Bronchial epithelial cell (primary cell): ENCODE measurements at regions not wholly inside any gene's neighbourhood (a gene's known extent, or its start where the extent isn't known, plus 50 kb on each side); places are given as distances from the start of the nearest gene placed in this dataset.

Source experiments
- DNase-seq: peaks from one replicate; pipeline ENCODE4 v3.0.0-alpha.2; 2010; ENCODE audit warnings: low read depth
- FAIRE-seq: peaks from 2 replicates; lab custom pipeline; 2011; peaks lifted over from hg19 to GRCh38; lab: Jason Lieb, UNC
- H3K27me3 ChIP-seq: 2 replicates; pipeline ENCODE4 v1.5.1; 2011; ENCODE audit warnings: low read length; ENCODE audit not compliant: control insufficient read depth, insufficient read depth
- H3K36me3 ChIP-seq: 2 replicates; pipeline ENCODE4 v1.5.1; 2011; ENCODE audit warnings: low read length; ENCODE audit not compliant: control insufficient read depth, insufficient read depth
- H3K4me3 ChIP-seq: 2 replicates; pipeline ENCODE4 v1.5.1; 2011; ENCODE audit warnings: mild to moderate bottlenecking, low read depth, low read length, control low read depth
- CTCF ChIP-seq: IDR thresholded peaks from 2 replicates; pipeline ENCODE4 v1.5.1; 2011; ENCODE audit warnings: mild to moderate bottlenecking, moderate library complexity, low read length, control low read depth, inconsistent platforms; ENCODE audit not compliant: insufficient read depth, severe bottlenecking

GRCh38 chr2:150601280-150602038 lies 114.0 kb upstream of the RND3 start:
- DNase-seq (no peak), FAIRE-seq (no peak)
- Histone ChIP-seq H3K27me3 (no peaks in the 10 kb centered on the region), H3K4me3 (no peak overlapping the region), H3K36me3 (no peaks in the 10 kb centered on the region)
- no peak for TF ChIP-seq CTCF

GRCh38 chr2:150599889-150600288 lies 112.4 kb upstream of the RND3 start:
- H3K4me3 ChIP-seq = no peak overlapping the region
- no peaks in the 10 kb centered on the region for H3K36me3 ChIP-seq
- no peaks in the 10 kb centered on the region for H3K27me3 ChIP-seq
- no peak for TF ChIP-seq CTCF
- FAIRE-seq (no peak), DNase-seq (no peak)

DNA sequence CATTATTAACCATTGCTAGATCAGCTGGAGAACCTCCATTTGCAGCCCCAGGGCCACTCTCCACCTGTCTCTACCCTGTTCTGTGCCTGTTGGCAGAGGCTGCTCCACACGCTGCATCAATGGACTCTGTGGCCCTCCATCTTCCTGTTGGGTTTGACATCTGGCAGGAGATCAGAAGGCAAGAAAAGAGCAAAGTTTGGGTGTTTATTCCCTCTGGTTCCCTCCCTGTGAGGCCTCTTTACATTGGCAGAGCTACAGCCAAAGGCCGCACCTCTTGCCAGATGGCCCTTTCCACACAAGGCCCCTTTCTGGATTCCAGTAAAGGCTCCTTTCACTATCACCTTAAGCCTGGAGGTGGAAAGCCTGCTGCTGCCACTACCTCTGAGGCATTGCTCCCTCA lies 110.9 kb upstream of the RND3 start:
- H3K4me3 ChIP-seq = no peak overlapping the region
- FAIRE-seq (no peak), DNase-seq (no peak)
- H3K36me3 ChIP-seq = no peaks in the 10 kb centered on the region
- TF ChIP-seq CTCF = no peak
- H3K27me3 ChIP-seq = no peaks in the 10 kb centered on the region

DNA sequence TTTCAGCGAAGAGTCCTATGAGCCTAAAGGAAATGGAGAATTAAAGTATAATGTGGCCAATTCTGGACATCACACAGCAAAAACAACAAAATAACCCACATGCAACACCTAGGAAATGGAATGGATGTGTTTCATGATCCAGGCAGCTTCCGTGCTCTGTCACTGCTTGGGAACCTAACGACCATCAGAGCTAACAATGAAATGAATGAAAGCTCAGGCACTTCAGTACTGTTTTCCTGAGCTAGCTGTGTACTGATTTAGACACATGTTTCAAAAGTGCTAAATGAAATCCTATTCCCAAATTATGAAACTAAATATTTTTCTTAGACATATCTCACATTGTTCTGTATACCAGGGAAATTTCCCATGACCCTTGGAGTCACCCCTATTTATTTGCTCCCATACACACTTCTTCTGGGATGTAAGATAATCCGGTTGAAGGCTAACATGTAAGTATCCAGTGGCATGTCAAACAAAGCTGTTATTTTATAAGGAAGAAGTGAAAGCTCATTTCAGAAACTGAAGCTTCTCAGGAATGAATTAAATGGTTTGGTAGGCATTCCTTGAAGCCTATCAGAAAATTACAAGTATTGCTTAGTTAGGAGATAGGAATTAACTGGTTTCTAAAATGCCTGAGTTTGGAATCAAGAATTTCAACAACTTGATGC lies 108.5 kb upstream of the RND3 start:
- no peak for DNase-seq
- no peaks in the 10 kb centered on the region for H3K36me3 ChIP-seq
- no peaks in the 10 kb centered on the region for H3K27me3 ChIP-seq
- TF ChIP-seq CTCF = no peak
- FAIRE-seq = no peak
- H3K4me3 ChIP-seq = no peak overlapping the region

DNA sequence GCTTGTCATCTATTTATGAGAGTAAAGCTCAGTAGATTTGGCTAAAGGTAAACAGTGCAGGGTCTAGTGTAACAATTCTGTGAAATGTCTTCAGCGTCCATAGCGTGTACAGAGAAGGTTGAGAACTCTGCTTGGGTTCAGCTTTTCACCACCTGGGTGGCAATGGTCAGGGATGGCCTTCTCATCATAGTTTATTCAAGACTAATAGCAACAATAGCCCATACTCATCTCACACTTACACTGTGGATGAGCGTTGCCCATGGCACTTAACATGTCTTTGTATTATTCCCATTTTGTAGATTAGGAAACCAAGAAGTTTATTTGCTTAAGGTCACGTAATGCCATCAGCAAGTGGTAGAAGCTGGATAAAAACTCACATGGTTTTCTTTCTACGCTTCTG lies 106.8 kb upstream of the RND3 start:
- FAIRE-seq = no peak
- no peak for TF ChIP-seq CTCF

More for the DNA sequence above, 106.8 kb upstream of the RND3 start:
- H3K4me3 ChIP-seq = no peak overlapping the region
- H3K27me3 ChIP-seq = no peaks in the 10 kb centered on the region
- no peak for DNase-seq
- H3K36me3 ChIP-seq = no peaks in the 10 kb centered on the region
